HepG2 (cell line): ENCODE measurements at regions not wholly inside any gene's neighbourhood (a gene's known extent, or its start where the extent isn't known, plus 50 kb on each side); places are given as distances from the start of the nearest gene placed in this dataset.

Experiments
- ATAC-seq: fragments of 200-7000 bp; cut with Tn5 transposase; 3 replicates; pipeline ENCODE4 v1.9.1; 2020; ENCODE audit warnings: mild to moderate bottlenecking, moderate library complexity
- BruUV-seq: library from RNA; stranded (reverse); fragments of 400-500 nt; replicated peaks from 2 replicates; lab custom pipeline; 2021; lab: Mats Ljungman, UMichigan
- CTCF ChIA-PET: fragments of 300-600 bp; formaldehyde crosslinking; extraction: SDS; loops from one replicate; lab custom pipeline; 2021; ENCODE audit warnings: low total read pairs, inconsistent platforms, low intra/inter-chr PET ratio; lab: Yijun Ruan, JAX
- POLR2A ChIA-PET: fragments of 350-600 bp; sonication (Branson Sonifier 250); formaldehyde crosslinking; loops from one replicate; lab custom pipeline; 2020; ENCODE audit warnings: antibody characterized with exemption, inconsistent platforms; lab: Yijun Ruan, JAX
- DNase-seq: peaks from one replicate; pipeline ENCODE4 v3.0.0-alpha.2; 2015; ENCODE audit warnings: low spot score
- FAIRE-seq: peaks from 3 replicates; lab custom pipeline; 2011; peaks lifted over from hg19 to GRCh38; lab: Jason Lieb, UNC
- H2AFZ ChIP-seq: one replicate; pipeline ENCODE4 v1.6.1; 2011; ENCODE audit warnings: low read length, inconsistent platforms
- H3K27ac ChIP-seq: fragments of 300-600 bp; 3 replicates; pipeline ENCODE4 v1.8.0; 2011; ENCODE audit warnings: mixed run types, mild to moderate bottlenecking, mixed read lengths, low read length, inconsistent platforms; ENCODE audit not compliant: insufficient read depth; ENCODE audit errors: extremely low read length
- H3K27me3 ChIP-seq, 2 experiments: fragments of 200-600 bp in 1 of 2; 2 replicates in 1 of 2; 3 replicates in 1 of 2; pipeline versions ENCODE4 v1.6.0 to v1.8.0; 2011; ENCODE audit warnings: low read length in 2 of 2, mild to moderate bottlenecking in 2 of 2, moderate library complexity in 2 of 2, inconsistent platforms in 1 of 2; ENCODE audit not compliant: insufficient read depth in 2 of 2, control insufficient read depth in 1 of 2
- H3K36me3 ChIP-seq, 2 experiments: fragments of 200-600 bp in 1 of 2; replicated peaks in 1 of 2; 2 replicates in 1 of 2; 3 replicates in 1 of 2; pipeline versions ENCODE4 v1.5.1 to v1.8.0; 2011; ENCODE audit warnings: low read length in 2 of 2, inconsistent platforms in 1 of 2; ENCODE audit not compliant: insufficient read depth in 2 of 2, control insufficient read depth in 1 of 2
- H3K4me1 ChIP-seq: 2 replicates; pipeline ENCODE4 v1.5.1; 2012; ENCODE audit warnings: low read length, inconsistent platforms; ENCODE audit not compliant: insufficient read depth
- H3K4me2 ChIP-seq: 2 replicates; pipeline ENCODE4 v1.6.0; 2011; ENCODE audit warnings: low read depth, low read length, inconsistent platforms
- H3K4me3 ChIP-seq, 3 experiments: fragments of 200-600 bp in 1 of 3; sonication (generic), shearing (Covaris generic) in 1 of 3; replicated peaks in 1 of 3; 2 replicates each; pipeline ENCODE4 v1.5.1; 2011 to 2016; ENCODE audit warnings: low read length in 3 of 3, inconsistent platforms in 2 of 3, low read depth in 2 of 3, mild to moderate bottlenecking in 2 of 3, control low read depth in 1 of 3, mixed read lengths in 1 of 3; ENCODE audit not compliant: insufficient read depth in 1 of 3
- H3K79me2 ChIP-seq: one replicate; pipeline ENCODE4 v1.6.1; 2011; ENCODE audit warnings: low read length, inconsistent platforms; ENCODE audit not compliant: insufficient read depth
- H3K9ac ChIP-seq: 2 replicates; pipeline ENCODE4 v1.6.0; 2011; ENCODE audit warnings: mild to moderate bottlenecking, low read depth, low read length, inconsistent platforms; ENCODE audit not compliant: insufficient read depth
- H3K9me3 ChIP-seq: 2 replicates; pipeline ENCODE4 v1.5.1; 2012; ENCODE audit warnings: mild to moderate bottlenecking, low read length
- H4K20me1 ChIP-seq: 2 replicates; pipeline ENCODE4 v1.6.0; 2011; ENCODE audit warnings: inconsistent platforms, mild to moderate bottlenecking, low read length, moderate library complexity; ENCODE audit not compliant: insufficient read depth
- CEBPB ChIP-seq: IDR thresholded peaks from 2 replicates; pipeline ENCODE4 v1.6.1; 2011; ENCODE audit warnings: low read depth, low read length, improper control_type of control experiment, borderline replicate concordance
- TCF7 ChIP-seq: sonication (generic); IDR thresholded peaks from 2 replicates; pipeline ENCODE4 v1.6.1; 2016; ENCODE audit warnings: antibody characterized with exemption, low read depth
- ZNF143 ChIP-seq: sonication (generic); formaldehyde crosslinking; IDR thresholded peaks from 2 replicates; pipeline ENCODE4 v1.4.0; 2020; ENCODE audit warnings: missing genetic modification reagents
- WGBS: methylation state at CpG from one replicate; pipeline ENCODE4 v1.1.6; 2017; ENCODE audit warnings: low lambda C conversion rate; 5-methylcytosine and 5-hydroxymethylcytosine counted together
- in situ Hi-C: cut with HindIII; loops from 2 replicates; pipeline ENCODE4 v1.10.0; 2017; ENCODE audit warnings: low pct_unique_long_range_greater_than_20kb; ENCODE audit not compliant: extremely low pct_ligation_motif_present
- intact Hi-C: fragments of 100-400 bp; cut with micrococcal nuclease; formaldehyde crosslinking; loops from one replicate; pipeline ENCODE4 v1.10.0; 2022; ENCODE audit not compliant: unreplicated experiment
- TF ChIP-seq, protein P1 (sequence below): sonication (generic); formaldehyde crosslinking; IDR thresholded peaks from 2 replicates; pipeline ENCODE4 v1.8.1; 2023; ENCODE audit warnings: mild to moderate bottlenecking, missing genetic modification reagents

DNA sequence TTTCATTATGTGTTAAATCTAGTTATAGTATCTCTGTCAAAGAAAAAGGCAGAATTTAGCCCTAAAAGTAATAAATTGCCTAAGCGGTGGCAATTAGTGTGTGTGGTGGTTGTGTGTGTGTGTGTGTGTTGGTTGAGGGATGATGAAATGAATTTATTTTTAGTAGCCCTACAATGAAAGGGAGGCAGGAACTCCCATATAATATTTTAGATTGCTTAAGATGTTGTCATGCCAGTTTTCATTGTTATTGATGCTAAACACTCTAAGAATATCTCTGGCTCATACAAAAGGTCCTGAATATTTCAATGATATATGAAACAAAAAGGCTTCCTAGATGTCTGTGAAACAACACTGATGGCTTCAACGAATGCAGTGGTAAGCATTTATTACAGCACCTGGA lies 140.6 kb upstream of the TBC1D5 start (continued):
- TF ChIP-seq, protein P1, sequence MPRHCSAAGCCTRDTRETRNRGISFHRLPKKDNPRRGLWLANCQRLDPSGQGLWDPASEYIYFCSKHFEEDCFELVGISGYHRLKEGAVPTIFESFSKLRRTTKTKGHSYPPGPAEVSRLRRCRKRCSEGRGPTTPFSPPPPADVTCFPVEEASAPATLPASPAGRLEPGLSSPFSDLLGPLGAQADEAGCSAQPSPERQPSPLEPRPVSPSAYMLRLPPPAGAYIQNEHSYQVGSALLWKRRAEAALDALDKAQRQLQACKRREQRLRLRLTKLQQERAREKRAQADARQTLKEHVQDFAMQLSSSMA (CRISPR knock-in tag): no peak

DNA sequence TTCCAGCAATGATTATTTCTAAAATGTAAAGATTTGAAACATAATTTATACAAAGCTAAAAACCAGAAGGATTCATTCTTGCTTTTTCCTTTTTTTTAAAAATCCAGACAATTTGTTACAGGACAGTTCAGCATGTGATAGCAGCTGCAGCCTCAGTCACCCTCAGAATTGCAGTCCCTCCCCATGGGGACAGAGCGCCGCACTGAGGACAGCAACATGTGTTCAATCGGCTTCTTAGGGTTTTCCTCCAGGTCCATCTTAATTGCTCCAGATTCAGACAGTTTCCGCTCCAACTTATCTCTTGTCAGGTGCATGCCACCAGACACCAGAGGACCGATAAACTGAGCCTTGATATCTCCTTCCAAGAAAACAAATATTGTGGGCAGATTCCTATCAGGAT lies 134.9 kb upstream of the TBC1D5 start:
- H3K9me3 ChIP-seq: no peaks in the 10 kb centered on the region
- no peak for DNase-seq
- no peak for FAIRE-seq
- WGBS: 39% methylated on average over 5 of the region's 5 CpGs
- no peaks in the 10 kb centered on the region for H3K79me2 ChIP-seq
- no TSS peak for BruUV-seq
- in situ Hi-C loops (no loop called here), intact Hi-C loops (no loop called here)
- no peak overlapping the region for H3K27ac ChIP-seq
- H3K4me2 ChIP-seq: no peak overlapping the region
- no peaks in the 10 kb centered on the region for H3K4me1 ChIP-seq
- no peak for ATAC-seq
- POLR2A ChIA-PET: no interaction called here
- CTCF ChIA-PET: no interaction called here
- no peaks in the 10 kb centered on the region for H4K20me1 ChIP-seq
- no peak overlapping the region for H3K9ac ChIP-seq
- TF ChIP-seq TCF7: no peak
- TF ChIP-seq, all 625 proteins: peak for 0
- H3K4me3 ChIP-seq: no peak overlapping the region
- H3K27me3 ChIP-seq: 0 out of 5 replicates have a peak, but pooled peaks cover 0 to 3% of the 10 kb centered on the region in 2 experiments
- H3K36me3 ChIP-seq: no peaks in the 10 kb centered on the region
- no peak overlapping the region for H2AFZ ChIP-seq

DNA sequence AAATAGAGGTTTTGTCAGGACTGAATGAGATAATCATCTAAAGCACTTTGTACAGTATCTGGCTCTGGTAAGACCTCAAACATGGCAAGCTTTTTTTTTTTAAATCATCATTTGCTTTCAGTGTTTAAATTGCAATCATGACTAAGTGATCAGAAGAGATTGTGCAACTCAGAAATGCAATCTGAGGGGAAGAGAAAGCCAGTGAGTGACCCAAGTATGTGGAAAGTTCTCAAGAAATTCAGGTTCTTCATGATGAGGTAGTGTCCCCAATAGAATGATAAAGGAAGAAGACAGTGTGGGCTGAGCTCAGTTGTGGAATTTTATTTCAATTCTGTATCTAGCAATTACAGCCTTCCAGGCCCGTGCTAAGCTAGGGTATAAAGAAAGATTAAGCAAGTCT lies 132.2 kb upstream of the TBC1D5 start:
- no peaks in the 10 kb centered on the region for H3K79me2 ChIP-seq
- intact Hi-C loops: no loop called here
- H3K27ac ChIP-seq: no peak overlapping the region
- no peak overlapping the region for H3K9ac ChIP-seq
- H3K9me3 ChIP-seq: no peaks in the 10 kb centered on the region
- WGBS: 0% methylated on average over 1 of the region's 1 CpG
- H3K4me1 ChIP-seq: no peaks in the 10 kb centered on the region
- TF ChIP-seq CEBPB (0 out of 2 replicates have a peak, but pooled peaks have one; percentile 24), ZNF143 (CRISPR knock-in tag) (no peak)
- H3K4me2 ChIP-seq: no peak overlapping the region
- H3K4me3 ChIP-seq: no peak overlapping the region
- in situ Hi-C loops: no loop called here
- CTCF ChIA-PET: no interaction called here
- no peaks in the 10 kb centered on the region for H4K20me1 ChIP-seq
- no TSS peak for BruUV-seq
- no peak overlapping the region for H2AFZ ChIP-seq
- no peak for ATAC-seq
- H3K36me3 ChIP-seq: no peaks in the 10 kb centered on the region
- no peak for FAIRE-seq
- no peaks in the 10 kb centered on the region for H3K27me3 ChIP-seq
- no peak for DNase-seq
- POLR2A ChIA-PET: no interaction called here
